IMR-90 (cell line): ENCODE measurements at regions not wholly inside any gene's neighbourhood (a gene's known extent, or its start where the extent isn't known, plus 50 kb on each side); places are given as distances from the start of the nearest gene placed in this dataset.

Experiments
- ATAC-seq: fragments of 200-7000 bp; cut with Tn5 transposase; 2 replicates; pipeline ENCODE4 v1.9.1; 2020; ENCODE audit warnings: low read depth, mild to moderate bottlenecking, moderate library complexity
- BruUV-seq: library from RNA; stranded (reverse); fragments of 400-500 nt; replicated peaks from 2 replicates; lab custom pipeline; 2021; lab: Mats Ljungman, UMichigan
- CTCF ChIA-PET: fragments of 300-600 bp; formaldehyde crosslinking; extraction: SDS; loops from one replicate; lab custom pipeline; 2021; ENCODE audit warnings: antibody characterized with exemption; lab: Yijun Ruan, JAX
- POLR2A ChIA-PET: fragments of 300-600 bp; sonication (Branson Sonifier 250); formaldehyde crosslinking; loops from one replicate; lab custom pipeline; 2022; ENCODE audit warnings: antibody characterized with exemption; ENCODE audit not compliant: unreplicated experiment; lab: Charles Lee
- DNase-seq: peaks from one replicate; pipeline ENCODE4 v3.0.0; 2013
- H2AFZ ChIP-seq: replicated peaks from 2 replicates; pipeline ENCODE3; 2013; ENCODE audit warnings: low read length, mild to moderate bottlenecking; ENCODE audit not compliant: poor library complexity
- H2AK5ac ChIP-seq: 2 replicates; pipeline ENCODE4 v1.6.1; 2013; ENCODE audit warnings: low read depth, low read length, inconsistent platforms
- H2AK9ac ChIP-seq: replicated peaks from 2 replicates; pipeline ENCODE3; 2013; ENCODE audit warnings: mild to moderate bottlenecking, low read depth, low read length, moderate library complexity; ENCODE audit not compliant: poor library complexity
- H2BK120ac ChIP-seq: 2 replicates; pipeline ENCODE4 v1.6.1; 2013; ENCODE audit warnings: low read depth, low read length, inconsistent platforms
- H2BK15ac ChIP-seq: 3 replicates; pipeline ENCODE4 v1.6.1; 2013; ENCODE audit warnings: low read depth, low read length, inconsistent platforms
- H2BK20ac ChIP-seq: 2 replicates; pipeline ENCODE4 v1.6.1; 2013; ENCODE audit warnings: low read depth, mild to moderate bottlenecking, inconsistent platforms, low read length, moderate library complexity
- H2BK5ac ChIP-seq: 2 replicates; pipeline ENCODE4 v1.6.1; 2013; ENCODE audit warnings: mild to moderate bottlenecking, low read depth, low read length, inconsistent platforms; ENCODE audit not compliant: poor library complexity, severe bottlenecking
- H3K14ac ChIP-seq: replicated peaks from 2 replicates; pipeline ENCODE4 v1.6.1; 2013; ENCODE audit warnings: low read depth, low read length, inconsistent platforms
- H3K18ac ChIP-seq: 2 replicates; pipeline ENCODE4 v1.6.1; 2013; ENCODE audit warnings: low read depth, low read length, control low read depth
- H3K23ac ChIP-seq: 2 replicates; pipeline ENCODE4 v1.6.1; 2013; ENCODE audit warnings: low read depth, low read length, inconsistent platforms
- H3K27ac ChIP-seq: 2 replicates; pipeline ENCODE4 v1.5.1; 2013; ENCODE audit warnings: mild to moderate bottlenecking, control low read depth, low read length; ENCODE audit not compliant: insufficient read depth
- H3K27me3 ChIP-seq: 2 replicates; pipeline ENCODE4 v1.6.1; 2013; ENCODE audit warnings: low read length; ENCODE audit not compliant: control insufficient read depth, insufficient read depth
- H3K36me3 ChIP-seq: 2 replicates; pipeline ENCODE4 v1.6.1; 2013; ENCODE audit warnings: low read length, mixed read lengths; ENCODE audit not compliant: control insufficient read depth, insufficient read depth
- H3K4ac ChIP-seq: 2 replicates; pipeline ENCODE4 v1.6.1; 2013; ENCODE audit warnings: low read depth, low read length, inconsistent platforms
- H3K4me1 ChIP-seq: 2 replicates; pipeline ENCODE4 v1.6.1; 2013; ENCODE audit warnings: low read length, mixed read lengths; ENCODE audit not compliant: control insufficient read depth, insufficient read depth
- H3K4me2 ChIP-seq: 2 replicates; pipeline ENCODE4 v1.6.1; 2013; ENCODE audit warnings: low read depth, mild to moderate bottlenecking, control low read depth, low read length, moderate library complexity
- H3K4me3 ChIP-seq: 2 replicates; pipeline ENCODE4 v1.5.1; 2013; ENCODE audit warnings: low read depth, mild to moderate bottlenecking, control low read depth, low read length, moderate library complexity; ENCODE audit not compliant: insufficient read depth
- H3K56ac ChIP-seq: 2 replicates; pipeline ENCODE4 v1.6.1; 2013; ENCODE audit warnings: low read length, inconsistent platforms; ENCODE audit not compliant: insufficient read depth; ENCODE audit errors: extremely low read depth
- H3K79me1 ChIP-seq, 2 experiments: 2 replicates each; pipeline ENCODE4 v1.6.1; 2013; ENCODE audit warnings: low read length in 2 of 2, inconsistent platforms in 1 of 2, low read depth in 1 of 2
- H3K9ac ChIP-seq: 2 replicates; pipeline ENCODE4 v1.6.1; 2013; ENCODE audit warnings: low read depth, low read length, control low read depth
- H3K9me1 ChIP-seq: 2 replicates; pipeline ENCODE4 v1.6.1; 2013; ENCODE audit warnings: low read length, inconsistent platforms; ENCODE audit not compliant: insufficient read depth
- H3K9me3 ChIP-seq: 2 replicates; pipeline ENCODE4 v1.6.1; 2013; ENCODE audit warnings: low read length; ENCODE audit not compliant: control insufficient read depth, insufficient read depth
- H4K20me1 ChIP-seq: 2 replicates; pipeline ENCODE4 v1.6.1; 2013; ENCODE audit warnings: low read length, inconsistent platforms; ENCODE audit not compliant: insufficient read depth
- H4K5ac ChIP-seq: 2 replicates; pipeline ENCODE4 v1.6.1; 2013; ENCODE audit warnings: mild to moderate bottlenecking, low read depth, low read length, control low read depth
- H4K8ac ChIP-seq, 2 experiments: 2 replicates each; pipeline ENCODE4 v1.6.1; 2013; ENCODE audit warnings: low read depth in 2 of 2, low read length in 2 of 2, control low read depth in 1 of 2, inconsistent platforms in 1 of 2
- H4K91ac ChIP-seq: 2 replicates; pipeline ENCODE4 v1.6.1; 2013; ENCODE audit warnings: low read depth, low read length, inconsistent platforms; ENCODE audit not compliant: insufficient read depth
- BHLHE40 ChIP-seq: fragments of 150-350 bp; IDR thresholded peaks from 2 replicates; pipeline ENCODE4 v1.6.1; 2016; ENCODE audit warnings: mild to moderate bottlenecking, low read depth, low read length
- FOS ChIP-seq: fragments of 150-350 bp; IDR thresholded peaks from 2 replicates; pipeline ENCODE4 v1.6.1; 2016; ENCODE audit warnings: low read depth, low read length
- MXI1 ChIP-seq: IDR thresholded peaks from 2 replicates; pipeline ENCODE4 v1.6.1; 2012; ENCODE audit warnings: low read depth, mild to moderate bottlenecking, low read length, moderate library complexity, borderline replicate concordance
- POLR2A ChIP-seq: IDR thresholded peaks from 2 replicates; pipeline ENCODE4 v1.6.1; 2012; ENCODE audit warnings: mild to moderate bottlenecking, low read depth, low read length
- RCOR1 ChIP-seq: IDR thresholded peaks from 2 replicates; pipeline ENCODE4 v1.6.1; 2012; ENCODE audit warnings: mild to moderate bottlenecking, low read length, improper control_type of control experiment; ENCODE audit not compliant: insufficient replicate concordance
- SMC3 ChIP-seq: fragments of 150-350 bp; IDR thresholded peaks from 2 replicates; pipeline ENCODE4 v1.6.1; 2016; ENCODE audit warnings: low read depth, mild to moderate bottlenecking, antibody characterized with exemption, low read length, moderate library complexity
- WGBS, 2 experiments: methylation state at CpG; one replicate each; pipeline versions ENCODE4 v1.1.5 to v1.1.7; 2013; ENCODE audit warnings: missing lambda C conversion rate in 2 of 2; ENCODE audit not compliant: insufficient read length in 1 of 2; ENCODE audit errors: extremely low coverage in 2 of 2; 5-methylcytosine and 5-hydroxymethylcytosine counted together
- dilution Hi-C: fragments of 300-500 bp; cut with HindIII; formaldehyde crosslinking; loops from one replicate; pipeline ENCODE4 v1.14.3; 2018; ENCODE audit warnings: low sequenced_read_pairs; ENCODE audit not compliant: unreplicated experiment
- in situ Hi-C: fragments of 300-500 bp; cut with MboI; formaldehyde crosslinking; loops from 3 replicates; pipeline ENCODE4 v1.14.3; 2019; ENCODE audit warnings: low sequenced_read_pairs, inconsistent platforms, mixed read lengths
- intact Hi-C: fragments of 100-400 bp; cut with micrococcal nuclease; formaldehyde crosslinking; loops from 2 replicates; pipeline ENCODE4 v1.10.0; 2022
- TF ChIP-seq, protein P1 (sequence below): fragments of 150-350 bp; IDR thresholded peaks from 2 replicates; pipeline ENCODE4 v1.6.1; 2017; ENCODE audit warnings: mild to moderate bottlenecking, antibody characterized with exemption, low read length, low read depth

DNA sequence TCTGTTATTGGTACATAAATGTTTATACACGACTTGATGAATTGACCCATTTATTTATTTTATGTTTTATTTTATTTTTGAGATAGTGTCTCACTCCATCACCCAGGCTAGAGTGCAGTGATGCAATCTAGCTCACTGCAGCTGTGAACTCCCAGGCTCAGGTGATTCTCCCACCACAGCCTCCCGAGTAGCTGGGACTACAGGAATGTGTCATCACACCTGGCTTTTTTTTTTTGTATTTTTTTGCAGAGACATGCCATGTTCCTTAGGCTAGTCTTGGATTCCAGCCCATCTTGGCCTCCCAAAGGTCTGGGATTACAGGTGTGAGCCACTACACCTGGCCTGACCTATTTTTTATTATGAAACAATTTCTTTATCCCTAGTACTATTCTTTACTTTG is 355.0 kb upstream of the PRICKLE1 start:
- no peak for ATAC-seq
- Histone ChIP-seq H3K9ac (no peak overlapping the region), H3K23ac (no peak overlapping the region), H3K14ac (no peak overlapping the region), H4K91ac (no peak overlapping the region), H3K79me1 (no peaks in the 10 kb centered on the region), H4K20me1 (no peaks in the 10 kb centered on the region), H3K27me3 (no peaks in the 10 kb centered on the region), H3K56ac (no peak overlapping the region), H3K4me1 (no peaks in the 10 kb centered on the region), H3K9me3 (peaks cover 5% of the 10 kb centered on the region), H3K4me2 (no peak overlapping the region), H2BK20ac (no peak overlapping the region), H2AFZ (no peak overlapping the region), H3K9me1 (no peaks in the 10 kb centered on the region), H4K5ac (no peak overlapping the region), H4K8ac (no peak overlapping the region), H2AK5ac (no peak overlapping the region), H2BK5ac (no peak overlapping the region), H3K27ac (no peak overlapping the region), H2BK120ac (no peak overlapping the region), H2BK15ac (no peak overlapping the region), H3K4me3 (no peak overlapping the region), H3K18ac (no peak overlapping the region), H3K36me3 (no peaks in the 10 kb centered on the region), H3K4ac (no peak overlapping the region), H2AK9ac (no peak overlapping the region)
- in situ Hi-C loops: no loop called here
- intact Hi-C loops: no loop called here
- no CpG with 5 or more reads among the region's 2 CpGs for WGBS, 2 experiments
- ChIA-PET CTCF (no interaction called here), POLR2A (no interaction called here)
- no TSS peak for BruUV-seq
- dilution Hi-C loops: no loop called here
- DNase-seq: no peak
- no peak for TF ChIP-seq SMC3
- no peak for TF ChIP-seq RCOR1
- TF ChIP-seq, protein P1, sequence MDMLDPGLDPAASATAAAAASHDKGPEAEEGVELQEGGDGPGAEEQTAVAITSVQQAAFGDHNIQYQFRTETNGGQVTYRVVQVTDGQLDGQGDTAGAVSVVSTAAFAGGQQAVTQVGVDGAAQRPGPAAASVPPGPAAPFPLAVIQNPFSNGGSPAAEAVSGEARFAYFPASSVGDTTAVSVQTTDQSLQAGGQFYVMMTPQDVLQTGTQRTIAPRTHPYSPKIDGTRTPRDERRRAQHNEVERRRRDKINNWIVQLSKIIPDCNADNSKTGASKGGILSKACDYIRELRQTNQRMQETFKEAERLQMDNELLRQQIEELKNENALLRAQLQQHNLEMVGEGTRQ: no peak
- no peak for TF ChIP-seq FOS
- TF ChIP-seq BHLHE40: no peak
- no peak for TF ChIP-seq POLR2A
- TF ChIP-seq MXI1: no peak
